ENCODE measurements at regions not wholly inside any gene's neighbourhood (a gene's known extent, or its start where the extent isn't known, plus 50 kb on each side); places are given as distances from the start of the nearest gene placed in this dataset.

DNA sequence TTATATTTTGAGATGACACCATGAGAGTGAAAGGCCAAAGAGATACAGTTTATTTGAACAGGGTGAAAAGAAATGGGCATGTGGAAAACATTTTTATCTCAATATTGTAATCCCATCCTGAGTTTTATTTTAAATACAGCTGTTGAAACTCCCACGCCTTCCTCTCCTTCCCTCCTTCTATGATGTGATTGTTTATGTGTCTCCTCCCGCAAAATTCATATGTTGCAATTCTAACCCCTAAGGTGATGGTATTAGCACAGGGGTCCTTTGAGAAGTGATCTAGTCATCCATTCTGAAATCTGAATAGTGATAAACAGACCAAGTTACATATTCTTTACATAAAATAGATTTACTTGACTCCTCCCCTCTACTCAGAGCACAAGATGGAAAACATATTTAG lies 1275.4 kb upstream of the C9orf72 start:
- TF ChIP-seq, protein P1, sequence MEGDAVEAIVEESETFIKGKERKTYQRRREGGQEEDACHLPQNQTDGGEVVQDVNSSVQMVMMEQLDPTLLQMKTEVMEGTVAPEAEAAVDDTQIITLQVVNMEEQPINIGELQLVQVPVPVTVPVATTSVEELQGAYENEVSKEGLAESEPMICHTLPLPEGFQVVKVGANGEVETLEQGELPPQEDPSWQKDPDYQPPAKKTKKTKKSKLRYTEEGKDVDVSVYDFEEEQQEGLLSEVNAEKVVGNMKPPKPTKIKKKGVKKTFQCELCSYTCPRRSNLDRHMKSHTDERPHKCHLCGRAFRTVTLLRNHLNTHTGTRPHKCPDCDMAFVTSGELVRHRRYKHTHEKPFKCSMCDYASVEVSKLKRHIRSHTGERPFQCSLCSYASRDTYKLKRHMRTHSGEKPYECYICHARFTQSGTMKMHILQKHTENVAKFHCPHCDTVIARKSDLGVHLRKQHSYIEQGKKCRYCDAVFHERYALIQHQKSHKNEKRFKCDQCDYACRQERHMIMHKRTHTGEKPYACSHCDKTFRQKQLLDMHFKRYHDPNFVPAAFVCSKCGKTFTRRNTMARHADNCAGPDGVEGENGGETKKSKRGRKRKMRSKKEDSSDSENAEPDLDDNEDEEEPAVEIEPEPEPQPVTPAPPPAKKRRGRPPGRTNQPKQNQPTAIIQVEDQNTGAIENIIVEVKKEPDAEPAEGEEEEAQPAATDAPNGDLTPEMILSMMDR (IDR thresholded peaks at IDR 0.05) = no peak
- TF ChIP-seq POLR2A (IDR thresholded peaks at IDR 0.05) (no peak), POLR2AphosphoS5 (IDR thresholded peaks at IDR 0.05) (no peak)

Measured in prostate gland (tissue), 2 donors.